ENCODE measurements at regions not wholly inside any gene's neighbourhood (a gene's known extent, or its start where the extent isn't known, plus 50 kb on each side); places are given as distances from the start of the nearest gene placed in this dataset.

DNA sequence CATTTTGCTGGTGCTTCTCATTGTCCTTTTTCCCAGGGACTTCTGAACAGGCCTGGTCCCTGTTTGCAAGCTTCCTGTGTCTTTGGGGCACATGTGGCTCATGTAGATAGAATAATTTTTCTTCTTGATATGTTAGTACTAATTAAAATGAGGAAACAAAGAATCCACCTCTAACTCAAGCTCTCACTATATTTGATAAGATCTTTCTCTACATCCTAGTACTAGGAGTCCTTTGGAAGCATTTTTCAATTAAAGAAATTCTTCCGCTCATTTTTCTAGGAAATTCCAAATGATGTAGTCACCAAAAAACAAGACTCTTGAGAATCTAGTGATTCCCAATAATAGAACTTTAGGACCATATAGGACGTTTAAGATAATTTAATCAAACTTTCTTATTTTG lies 165.3 kb downstream of the SEC61B start:
- intact Hi-C loops (cut with DNase I), result no loop called here
- DNase-seq, result no peak
- Histone ChIP-seq H3K9me3 (no peaks in the 10 kb centered on the region), H3K4me3 (no peak overlapping the region), H3K4me1 (peaks cover 0 to 3% (median 0%) of the 10 kb centered on the region in 4 donors), H3K27me3 (no peaks in the 10 kb centered on the region), H3K36me3 (no peaks in the 10 kb centered on the region), H3K27ac (no peak overlapping the region)
- 65 to 86% methylated on average over 2 of the region's 2 CpGs for WGBS, 2 donors
- TF ChIP-seq, protein P1, sequence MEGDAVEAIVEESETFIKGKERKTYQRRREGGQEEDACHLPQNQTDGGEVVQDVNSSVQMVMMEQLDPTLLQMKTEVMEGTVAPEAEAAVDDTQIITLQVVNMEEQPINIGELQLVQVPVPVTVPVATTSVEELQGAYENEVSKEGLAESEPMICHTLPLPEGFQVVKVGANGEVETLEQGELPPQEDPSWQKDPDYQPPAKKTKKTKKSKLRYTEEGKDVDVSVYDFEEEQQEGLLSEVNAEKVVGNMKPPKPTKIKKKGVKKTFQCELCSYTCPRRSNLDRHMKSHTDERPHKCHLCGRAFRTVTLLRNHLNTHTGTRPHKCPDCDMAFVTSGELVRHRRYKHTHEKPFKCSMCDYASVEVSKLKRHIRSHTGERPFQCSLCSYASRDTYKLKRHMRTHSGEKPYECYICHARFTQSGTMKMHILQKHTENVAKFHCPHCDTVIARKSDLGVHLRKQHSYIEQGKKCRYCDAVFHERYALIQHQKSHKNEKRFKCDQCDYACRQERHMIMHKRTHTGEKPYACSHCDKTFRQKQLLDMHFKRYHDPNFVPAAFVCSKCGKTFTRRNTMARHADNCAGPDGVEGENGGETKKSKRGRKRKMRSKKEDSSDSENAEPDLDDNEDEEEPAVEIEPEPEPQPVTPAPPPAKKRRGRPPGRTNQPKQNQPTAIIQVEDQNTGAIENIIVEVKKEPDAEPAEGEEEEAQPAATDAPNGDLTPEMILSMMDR (IDR thresholded peaks at IDR 0.05), result no peak
- TF ChIP-seq EP300 (IDR thresholded peaks at IDR 0.05) (no peak), POLR2AphosphoS5 (IDR thresholded peaks at IDR 0.05) (no peak), POLR2A (IDR thresholded peaks at IDR 0.05) (no peak)

DNA sequence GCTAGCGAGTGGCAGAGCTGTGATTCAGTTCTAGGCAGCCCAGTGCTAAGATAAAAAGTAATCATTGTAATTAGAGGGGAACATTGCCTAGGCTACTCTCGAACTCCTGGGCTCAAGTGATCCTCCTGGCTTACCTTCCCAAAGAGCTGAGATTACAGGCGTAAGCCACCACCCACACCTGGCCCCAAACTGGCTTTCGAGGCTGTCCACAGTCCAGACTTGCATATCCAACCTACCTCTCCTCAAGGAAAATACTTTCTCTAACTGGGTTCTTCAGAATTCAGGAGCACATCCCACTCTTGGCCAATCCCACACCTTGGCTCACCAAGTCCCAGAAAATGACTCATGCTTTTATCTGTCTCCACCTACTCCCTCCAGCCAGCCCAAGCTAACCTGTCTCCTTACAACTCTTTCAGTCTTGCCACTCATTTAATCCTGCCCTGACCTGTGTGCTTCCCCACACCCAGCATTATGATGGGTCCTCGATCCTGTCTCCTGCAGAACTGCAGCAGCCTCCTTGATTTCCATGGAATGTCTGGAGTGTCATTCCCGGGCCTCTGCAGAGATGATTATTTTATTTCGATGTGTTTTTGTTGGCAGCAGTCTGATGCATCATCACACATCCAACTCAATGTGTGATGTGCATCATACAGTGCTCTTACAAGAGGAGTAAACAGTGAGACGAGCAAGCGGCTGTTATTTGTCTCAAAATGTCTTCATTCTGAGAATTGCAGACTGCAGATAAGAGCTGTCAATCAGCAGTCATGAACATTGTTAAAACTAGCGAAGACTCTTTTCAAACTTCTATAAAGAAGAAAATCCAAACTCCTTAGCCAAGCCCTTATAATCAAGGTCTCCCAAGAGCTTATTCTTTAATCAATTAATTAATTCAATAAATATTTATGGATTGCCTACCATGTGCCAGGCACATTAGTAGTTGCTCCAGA lies 167.3 kb downstream of the SEC61B start:
- TF ChIP-seq POLR2A (IDR thresholded peaks at IDR 0.05) (no peak), EP300 (IDR thresholded peaks at IDR 0.05) (no peak), POLR2AphosphoS5 (IDR thresholded peaks at IDR 0.05) (no peak)
- TF ChIP-seq, protein P1 (IDR thresholded peaks at IDR 0.05), result no peak
- WGBS, 2 donors, result 78 to 87% methylated on average over 10 of the region's 10 CpGs
- no peaks in the 10 kb centered on the region for H3K9me3 ChIP-seq

DNA sequence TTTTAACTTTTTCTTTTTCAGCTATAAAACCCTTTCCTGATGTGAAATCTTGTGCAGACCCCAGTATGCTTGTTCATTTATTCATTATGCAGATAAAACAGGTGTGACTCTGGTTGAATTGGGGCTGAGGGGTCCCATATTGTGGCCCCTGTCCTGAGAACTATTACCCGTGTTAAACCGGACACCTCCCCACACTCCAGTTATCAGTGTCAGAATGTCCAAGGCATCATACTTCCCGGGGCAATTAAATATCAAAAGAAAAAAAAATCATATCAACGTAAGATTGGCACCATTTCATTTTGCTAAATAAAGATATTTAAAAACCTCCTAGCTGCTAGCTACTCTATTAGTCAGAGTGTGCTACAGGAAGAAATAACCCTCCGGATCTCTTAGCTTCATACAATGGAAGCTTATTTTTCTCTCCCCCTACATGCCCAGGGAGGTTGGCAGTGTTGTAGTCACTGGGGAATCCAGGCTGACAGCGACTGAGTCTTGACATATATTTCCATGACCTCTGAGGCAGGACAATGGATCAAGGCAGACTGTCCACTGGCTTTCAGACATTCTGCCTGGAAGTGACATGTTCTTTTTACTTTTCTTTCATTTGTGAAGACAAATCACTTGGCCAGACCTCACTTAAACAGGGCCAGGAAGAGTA lies 170.0 kb downstream of the SEC61B start:
- no peak for DNase-seq
- Histone ChIP-seq H3K4me1 (no peaks in the 10 kb centered on the region), H3K36me3 (no peaks in the 10 kb centered on the region), H3K27me3 (no peaks in the 10 kb centered on the region), H3K27ac (no peak overlapping the region), H3K9me3 (no peaks in the 10 kb centered on the region), H3K4me3 (no peak overlapping the region)
- intact Hi-C loops (cut with DNase I), result no loop called here
- TF ChIP-seq POLR2A (IDR thresholded peaks at IDR 0.05) (no peak), EP300 (IDR thresholded peaks at IDR 0.05) (no peak), POLR2AphosphoS5 (IDR thresholded peaks at IDR 0.05) (no peak)
- TF ChIP-seq, protein P1 (IDR thresholded peaks at IDR 0.05), result no peak
- 81 to 87% methylated on average over 6 of the region's 6 CpGs for WGBS, 2 donors

More for the DNA sequence above, 167.3 kb downstream of the SEC61B start:
- Histone ChIP-seq H3K4me1 (peaks cover 0 to 3% (median 0%) of the 10 kb centered on the region in 4 donors), H3K4me3 (no peak overlapping the region), H3K36me3 (no peaks in the 10 kb centered on the region), H3K27me3 (no peaks in the 10 kb centered on the region), H3K27ac (no peak overlapping the region)
- DNase-seq, result no peak
- intact Hi-C loops (cut with DNase I), result no loop called here

DNA sequence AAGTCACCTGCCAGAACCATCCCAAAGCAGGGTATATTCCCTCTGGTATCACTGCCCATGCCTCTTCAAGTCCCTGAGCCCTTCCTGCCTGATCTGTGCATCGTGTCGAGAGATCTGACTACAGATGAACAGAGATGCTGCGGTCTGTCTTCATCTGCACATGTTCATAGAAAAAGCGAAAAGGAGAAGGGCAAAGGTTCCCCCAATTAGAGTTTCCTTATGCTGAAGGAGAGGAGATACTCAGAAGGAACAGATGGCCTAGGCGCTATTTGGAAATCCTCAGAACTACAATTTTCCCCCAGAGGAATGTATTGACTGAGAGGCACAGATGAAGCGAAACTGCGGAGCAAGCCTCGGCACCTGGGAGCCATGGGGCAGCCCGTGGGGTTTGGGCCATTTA lies 170.9 kb downstream of the SEC61B start:
- WGBS, 2 donors, result 84 to 92% methylated on average over 9 of the region's 9 CpGs

More for the DNA sequence above, 170.9 kb downstream of the SEC61B start:
- intact Hi-C loops (cut with DNase I), result no loop called here
- no peak for TF ChIP-seq EP300 (IDR thresholded peaks at IDR 0.05)
- no peak for TF ChIP-seq POLR2A (IDR thresholded peaks at IDR 0.05)
- TF ChIP-seq POLR2AphosphoS5 (IDR thresholded peaks at IDR 0.05), result no peak
- TF ChIP-seq, protein P1 (IDR thresholded peaks at IDR 0.05), result no peak
- DNase-seq, result no peak
- no peak overlapping the region for H3K4me3 ChIP-seq
- H3K36me3 ChIP-seq, result no peaks in the 10 kb centered on the region
- no peaks in the 10 kb centered on the region for H3K9me3 ChIP-seq
- H3K27me3 ChIP-seq, result no peaks in the 10 kb centered on the region
- H3K27ac ChIP-seq, result no peak overlapping the region
- H3K4me1 ChIP-seq, result no peaks in the 10 kb centered on the region
